ENCODE measurements at regions not wholly inside any gene's neighbourhood (a gene's known extent, or its start where the extent isn't known, plus 50 kb on each side); places are given as distances from the start of the nearest gene placed in this dataset.

DNA sequence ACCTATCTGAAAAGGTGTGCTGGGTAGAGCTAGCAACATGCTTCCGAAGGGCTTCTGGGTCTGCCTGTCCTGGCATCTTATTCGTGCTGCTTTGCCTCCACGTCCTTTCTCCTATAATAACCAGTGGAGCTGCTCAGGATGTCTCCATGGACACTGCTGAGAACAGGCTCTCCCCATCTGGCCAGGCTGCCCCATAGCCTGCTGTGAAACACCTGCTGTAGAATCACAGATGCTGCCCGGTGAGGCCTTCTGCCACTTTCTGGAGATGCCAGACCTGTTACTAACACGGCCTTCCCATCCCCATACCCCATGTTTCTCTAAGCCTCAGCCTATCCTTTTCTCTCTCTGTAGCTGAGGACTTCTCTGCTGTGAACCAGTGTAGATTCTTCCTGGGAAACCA is 120.5 kb downstream of the IER5 start:
- TF ChIP-seq, protein P1, sequence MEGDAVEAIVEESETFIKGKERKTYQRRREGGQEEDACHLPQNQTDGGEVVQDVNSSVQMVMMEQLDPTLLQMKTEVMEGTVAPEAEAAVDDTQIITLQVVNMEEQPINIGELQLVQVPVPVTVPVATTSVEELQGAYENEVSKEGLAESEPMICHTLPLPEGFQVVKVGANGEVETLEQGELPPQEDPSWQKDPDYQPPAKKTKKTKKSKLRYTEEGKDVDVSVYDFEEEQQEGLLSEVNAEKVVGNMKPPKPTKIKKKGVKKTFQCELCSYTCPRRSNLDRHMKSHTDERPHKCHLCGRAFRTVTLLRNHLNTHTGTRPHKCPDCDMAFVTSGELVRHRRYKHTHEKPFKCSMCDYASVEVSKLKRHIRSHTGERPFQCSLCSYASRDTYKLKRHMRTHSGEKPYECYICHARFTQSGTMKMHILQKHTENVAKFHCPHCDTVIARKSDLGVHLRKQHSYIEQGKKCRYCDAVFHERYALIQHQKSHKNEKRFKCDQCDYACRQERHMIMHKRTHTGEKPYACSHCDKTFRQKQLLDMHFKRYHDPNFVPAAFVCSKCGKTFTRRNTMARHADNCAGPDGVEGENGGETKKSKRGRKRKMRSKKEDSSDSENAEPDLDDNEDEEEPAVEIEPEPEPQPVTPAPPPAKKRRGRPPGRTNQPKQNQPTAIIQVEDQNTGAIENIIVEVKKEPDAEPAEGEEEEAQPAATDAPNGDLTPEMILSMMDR (IDR thresholded peaks at IDR 0.05; ENCODE audit: insufficient read depth, low read depth, low read length) = no peak
- TF ChIP-seq EZH2 (IDR thresholded peaks at IDR 0.05; ENCODE audit: insufficient read depth, low read length) = no peak
